ENCODE measurements at regions not wholly inside any gene's neighbourhood (a gene's known extent, or its start where the extent isn't known, plus 50 kb on each side); places are given as distances from the start of the nearest gene placed in this dataset.

GRCh38 chr13:65454403-65454802 is 1775.7 kb downstream of the PCDH9 start (continued):
- TF ChIP-seq E4F1 (IDR thresholded peaks at IDR 0.05; ENCODE audit: borderline replicate concordance, partially characterized antibody), result no peak
- no peak for TF ChIP-seq WRNIP1 (IDR thresholded peaks at IDR 0.05; ENCODE audit: borderline replicate concordance, low read depth, low read length)

GRCh38 chr13:65453982-65454381 is 1776.2 kb downstream of the PCDH9 start:
- Histone ChIP-seq H4K20me1 (ENCODE audit: control insufficient read depth, insufficient read depth) (no peaks in the 10 kb centered on the region), H3K4me1 (ENCODE audit: control insufficient read depth, insufficient read depth, low read length) (no peaks in the 10 kb centered on the region), H3K36me3 (ENCODE audit: control insufficient read depth in 2 of 2, insufficient read depth in 2 of 2, low read length in 1 of 2) (no peaks in the 10 kb centered on the region), H3K27ac (ENCODE audit: control insufficient read depth, insufficient read depth) (no peak overlapping the region), H3K9me3 (replicated peaks; ENCODE audit: control insufficient read depth, insufficient read depth, low read length) (no peaks in the 10 kb centered on the region), H2AFZ (ENCODE audit: control insufficient read depth, low read depth, low read length) (no peak overlapping the region), H3K79me2 (ENCODE audit: control insufficient read depth, insufficient read depth, low read length) (no peaks in the 10 kb centered on the region), H3K9ac (ENCODE audit: control insufficient read depth, insufficient read depth, low read length) (no peak overlapping the region), H3K4me2 (ENCODE audit: control insufficient read depth, insufficient read depth) (no peak overlapping the region), H3K4me3 (no peak overlapping the region), H3K27me3 (replicated peaks in 1 of 2; ENCODE audit: control insufficient read depth in 2 of 2, insufficient read depth in 2 of 2, low read length in 1 of 2) (no peaks in the 10 kb centered on the region)
- ChIA-PET RAD21 (ENCODE audit: unreplicated experiment) (interaction anchor here (1.6 kb wide), 1 partner anchor 36 kb away, joined by 4 read pairs; no protein-coding TSS in a partner anchor), POLR2A (no interaction called here), CTCF (no interaction called here), SMC1A (ENCODE audit: uncharacterized antibody, unreplicated experiment) (no interaction called here)
- WGBS (ENCODE audit: insufficient coverage, insufficient replicate concordance, low lambda C conversion rate, missing lambda C conversion rate), result 3% methylated on average over 2 of the region's 2 CpGs
- in situ Hi-C loops (cut with MboI), result no loop called here
- no peak for DNase-seq (ENCODE audit: low read depth, low spot score)
- peak; percentile 84 for ATAC-seq
- TF ChIP-seq NR2F1 (conservative IDR thresholded peaks at IDR 0.05), result peak; percentile 73
- peak; percentile 36; the same call in 1 of the 2 replicates for TF ChIP-seq RUNX3 (IDR thresholded peaks at IDR 0.05; ENCODE audit: low read length)
- TF ChIP-seq LARP7 (IDR thresholded peaks at IDR 0.05), result no peak
- TF ChIP-seq RELB (IDR thresholded peaks at IDR 0.05; ENCODE audit: low read depth), result 0 out of 2 replicates have a peak, but pooled peaks have one; percentile 17
- peak; percentile 59 for TF ChIP-seq PBX3 (IDR thresholded peaks at IDR 0.05; ENCODE audit: insufficient replicate concordance, low read depth, low read length)
- TF ChIP-seq ZNF384 (IDR thresholded peaks at IDR 0.05; ENCODE audit: borderline replicate concordance, low read depth, low read length), result peak; percentile 58; the same call in 1 of the 2 replicates
- no peak for TF ChIP-seq ELK1 (IDR thresholded peaks at IDR 0.05; ENCODE audit: low read depth, low read length)
- peak; percentile 90 for TF ChIP-seq PKNOX1 (IDR thresholded peaks at IDR 0.05)
- no TSS peak for BruUV-seq (replicated peaks)
- intact Hi-C loops (cut with micrococcal nuclease; ENCODE audit: unreplicated experiment), result no loop called here
- FAIRE-seq, result no peak
